ENCODE measurements at regions not wholly inside any gene's neighbourhood (a gene's known extent, or its start where the extent isn't known, plus 50 kb on each side); places are given as distances from the start of the nearest gene placed in this dataset.

DNA sequence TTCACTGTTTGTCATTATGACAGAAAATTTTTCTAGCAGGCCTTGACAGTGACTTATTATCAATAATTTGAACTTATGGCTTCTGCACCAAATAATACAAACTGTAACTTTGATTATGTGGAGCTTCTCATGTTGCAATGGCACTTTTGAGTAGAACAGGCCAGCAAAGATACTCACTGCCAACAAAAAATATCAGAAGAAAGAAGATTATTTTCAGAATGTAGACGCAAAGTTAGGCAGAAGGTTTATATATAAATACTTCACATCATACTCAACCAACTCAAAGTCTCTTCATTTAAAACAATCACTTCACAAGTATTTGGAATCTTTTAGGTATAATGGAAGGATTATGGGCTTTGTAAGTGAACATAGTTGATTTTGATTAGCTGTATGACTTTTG, 893.0 kb downstream of the ROBO2 start:
- H3K9ac ChIP-seq (ENCODE audit: low read depth in 2 of 2, low read length in 2 of 2): no peak overlapping the region
- no peak overlapping the region for H3K27ac ChIP-seq
- intact Hi-C loops (cut with DNase I): no loop called here
- TF ChIP-seq, protein P1, sequence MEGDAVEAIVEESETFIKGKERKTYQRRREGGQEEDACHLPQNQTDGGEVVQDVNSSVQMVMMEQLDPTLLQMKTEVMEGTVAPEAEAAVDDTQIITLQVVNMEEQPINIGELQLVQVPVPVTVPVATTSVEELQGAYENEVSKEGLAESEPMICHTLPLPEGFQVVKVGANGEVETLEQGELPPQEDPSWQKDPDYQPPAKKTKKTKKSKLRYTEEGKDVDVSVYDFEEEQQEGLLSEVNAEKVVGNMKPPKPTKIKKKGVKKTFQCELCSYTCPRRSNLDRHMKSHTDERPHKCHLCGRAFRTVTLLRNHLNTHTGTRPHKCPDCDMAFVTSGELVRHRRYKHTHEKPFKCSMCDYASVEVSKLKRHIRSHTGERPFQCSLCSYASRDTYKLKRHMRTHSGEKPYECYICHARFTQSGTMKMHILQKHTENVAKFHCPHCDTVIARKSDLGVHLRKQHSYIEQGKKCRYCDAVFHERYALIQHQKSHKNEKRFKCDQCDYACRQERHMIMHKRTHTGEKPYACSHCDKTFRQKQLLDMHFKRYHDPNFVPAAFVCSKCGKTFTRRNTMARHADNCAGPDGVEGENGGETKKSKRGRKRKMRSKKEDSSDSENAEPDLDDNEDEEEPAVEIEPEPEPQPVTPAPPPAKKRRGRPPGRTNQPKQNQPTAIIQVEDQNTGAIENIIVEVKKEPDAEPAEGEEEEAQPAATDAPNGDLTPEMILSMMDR (IDR thresholded peaks at IDR 0.05): no peak
- H3K4me3 ChIP-seq: no peak overlapping the region
- H3K36me3 ChIP-seq: no peaks in the 10 kb centered on the region
- no peaks in the 10 kb centered on the region for H3K9me3 ChIP-seq
- no peaks in the 10 kb centered on the region for H3K27me3 ChIP-seq
- DNase-seq: no peak
- no peaks in the 10 kb centered on the region for H3K4me1 ChIP-seq

DNA sequence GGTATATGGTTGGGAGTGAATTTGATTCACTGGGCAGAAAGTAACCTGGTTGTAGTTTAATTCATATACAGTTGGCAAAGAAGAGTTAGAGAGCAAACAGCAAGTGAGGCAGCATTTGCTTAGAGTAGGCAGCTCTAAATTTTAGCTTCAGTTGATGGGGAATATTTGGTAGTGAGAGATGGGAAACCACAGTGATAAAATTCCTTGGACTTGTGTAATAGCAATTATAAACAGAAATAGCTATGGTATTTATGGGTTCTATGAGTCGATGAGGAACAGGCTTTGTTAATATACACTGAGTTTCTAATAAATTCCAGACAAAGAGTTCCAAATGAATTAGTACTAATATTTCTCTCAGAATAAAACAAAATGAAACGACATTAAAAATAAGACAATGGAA, 894.0 kb downstream of the ROBO2 start:
- no peaks in the 10 kb centered on the region for H3K27me3 ChIP-seq
- H3K9ac ChIP-seq (ENCODE audit: low read depth in 2 of 2, low read length in 2 of 2): no peak overlapping the region
- H3K4me1 ChIP-seq: no peaks in the 10 kb centered on the region
- H3K9me3 ChIP-seq: no peaks in the 10 kb centered on the region
- DNase-seq: no peak
- H3K27ac ChIP-seq: no peak overlapping the region
- no peaks in the 10 kb centered on the region for H3K36me3 ChIP-seq
- no peak overlapping the region for H3K4me3 ChIP-seq
- intact Hi-C loops (cut with DNase I): no loop called here
- TF ChIP-seq, protein P1 (IDR thresholded peaks at IDR 0.05): no peak

DNA sequence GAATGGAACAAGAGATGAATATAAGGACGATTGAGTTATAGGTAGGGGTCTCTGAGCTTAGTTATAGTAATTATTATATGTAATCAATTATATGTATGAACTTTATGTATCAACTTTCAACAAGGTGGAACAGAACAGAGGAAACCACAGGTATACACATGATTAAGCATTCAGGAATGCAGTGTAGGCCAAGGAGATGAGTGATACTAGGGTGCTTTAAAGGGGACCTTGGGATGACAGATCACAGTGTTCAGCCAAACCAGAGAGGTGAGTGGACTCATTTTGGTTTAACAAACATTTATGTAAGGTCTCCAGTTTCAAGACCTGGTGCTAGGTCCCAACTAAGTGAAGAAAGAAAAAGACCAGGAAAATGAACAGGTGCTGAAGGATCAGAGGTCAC, 895.5 kb downstream of the ROBO2 start:
- no peaks in the 10 kb centered on the region for H3K36me3 ChIP-seq
- DNase-seq: no peak
- H3K9me3 ChIP-seq: no peaks in the 10 kb centered on the region
- TF ChIP-seq, protein P1 (IDR thresholded peaks at IDR 0.05): no peak
- H3K9ac ChIP-seq (ENCODE audit: low read depth in 2 of 2, low read length in 2 of 2): no peak overlapping the region
- no peaks in the 10 kb centered on the region for H3K27me3 ChIP-seq
- H3K4me3 ChIP-seq: no peak overlapping the region
- no peak overlapping the region for H3K27ac ChIP-seq
- no peaks in the 10 kb centered on the region for H3K4me1 ChIP-seq
- intact Hi-C loops (cut with DNase I): no loop called here

DNA sequence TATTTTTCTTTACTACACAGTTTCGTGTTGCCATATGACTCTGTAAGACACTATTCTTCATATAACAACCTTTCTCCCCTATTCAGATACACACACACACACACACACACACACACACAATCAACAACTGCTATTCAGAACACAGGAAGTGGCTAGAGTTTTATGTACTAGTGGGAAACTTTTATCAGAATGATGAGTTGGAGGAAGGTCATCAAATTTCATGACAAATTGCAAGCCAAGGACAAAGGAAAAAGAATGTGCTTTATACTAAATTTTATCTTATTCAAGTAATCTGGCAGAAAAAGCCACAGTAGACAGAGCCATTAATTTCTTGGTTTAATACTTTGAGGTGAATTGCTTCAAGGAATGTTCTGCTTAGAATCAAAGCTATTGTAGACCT, 899.8 kb downstream of the ROBO2 start:
- Histone ChIP-seq H3K27ac (no peak overlapping the region), H3K9me3 (no peaks in the 10 kb centered on the region), H3K4me3 (no peak overlapping the region), H3K4me1 (no peaks in the 10 kb centered on the region), H3K27me3 (no peaks in the 10 kb centered on the region), H3K36me3 (no peaks in the 10 kb centered on the region), H3K9ac (ENCODE audit: low read depth in 2 of 2, low read length in 2 of 2) (no peak overlapping the region)
- intact Hi-C loops (cut with DNase I): no loop called here
- TF ChIP-seq, protein P1 (IDR thresholded peaks at IDR 0.05): no peak
- DNase-seq: no peak

DNA sequence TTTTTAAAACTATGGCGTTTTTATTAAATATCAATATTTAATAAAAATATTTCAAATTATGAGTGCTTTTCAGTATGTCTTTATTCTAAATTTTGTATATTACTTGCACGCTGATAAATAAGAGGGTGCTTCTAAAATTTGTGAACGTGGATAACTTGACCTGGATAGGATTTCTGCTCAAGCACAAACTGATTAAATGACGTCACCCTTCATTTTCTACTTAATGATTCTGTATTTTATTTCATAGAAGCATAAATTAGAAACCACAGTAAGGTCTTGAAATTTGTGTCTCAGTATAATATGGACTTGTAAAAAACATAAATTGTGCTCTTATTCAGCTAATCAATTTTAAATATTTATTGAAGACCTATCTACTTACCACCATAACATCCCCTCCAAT, 903.7 kb downstream of the ROBO2 start:
- Histone ChIP-seq H3K36me3 (no peaks in the 10 kb centered on the region), H3K4me3 (no peak overlapping the region), H3K4me1 (no peaks in the 10 kb centered on the region), H3K9ac (ENCODE audit: low read depth in 2 of 2, low read length in 2 of 2) (no peak overlapping the region), H3K27ac (no peak overlapping the region), H3K27me3 (no peaks in the 10 kb centered on the region), H3K9me3 (no peaks in the 10 kb centered on the region)
- intact Hi-C loops (cut with DNase I): no loop called here
- DNase-seq: no peak
- TF ChIP-seq, protein P1 (IDR thresholded peaks at IDR 0.05): no peak

DNA sequence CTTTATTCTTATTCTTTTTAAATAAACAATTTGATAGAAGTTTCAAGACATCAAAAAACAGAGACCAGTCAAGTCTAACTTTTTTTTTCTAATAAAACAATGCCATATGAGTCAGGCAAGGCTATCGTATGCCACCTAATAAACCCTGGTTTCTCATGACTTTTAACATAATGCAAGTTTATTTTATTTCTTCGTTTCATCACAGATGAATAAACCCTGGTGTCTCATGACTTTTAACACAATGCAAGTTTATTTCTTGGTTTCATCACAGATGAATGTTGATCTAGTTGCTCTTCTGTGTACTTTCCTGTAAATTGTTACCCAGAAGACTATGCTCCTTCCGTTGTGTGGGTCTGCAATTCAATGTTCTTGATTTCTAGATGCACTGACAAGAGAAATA, 905.4 kb downstream of the ROBO2 start:
- intact Hi-C loops (cut with DNase I): no loop called here
- Histone ChIP-seq H3K9ac (ENCODE audit: low read depth in 2 of 2, low read length in 2 of 2) (no peak overlapping the region), H3K9me3 (no peaks in the 10 kb centered on the region), H3K4me1 (no peaks in the 10 kb centered on the region), H3K27ac (no peak overlapping the region), H3K36me3 (no peaks in the 10 kb centered on the region), H3K27me3 (no peaks in the 10 kb centered on the region), H3K4me3 (no peak overlapping the region)
- TF ChIP-seq, protein P1 (IDR thresholded peaks at IDR 0.05): no peak
- no peak for DNase-seq

Measured in colonic mucosa (tissue), 4 donors.